RWPE1 (cell line): ENCODE measurements at regions not wholly inside any gene's neighbourhood (a gene's known extent, or its start where the extent isn't known, plus 50 kb on each side); places are given as distances from the start of the nearest gene placed in this dataset.

Experiments used
- CTCF ChIA-PET: fragments of 350-600 bp; sonication (Branson Sonifier 250); formaldehyde crosslinking; extraction: SDS; loops from one replicate; lab custom pipeline; 2021; lab: Yijun Ruan, JAX
- POLR2A ChIA-PET: fragments of 400-600 bp; formaldehyde crosslinking; extraction: SDS; loops from one replicate; lab custom pipeline; 2020; ENCODE audit warnings: antibody characterized with exemption; ENCODE audit not compliant: low non-redundant PET; lab: Yijun Ruan, JAX
- DNase-seq: peaks from one replicate; pipeline ENCODE4 v3.0.0; 2012; ENCODE audit warnings: low spot score
- H3K27ac ChIP-seq: fragments of 450-650 bp; 2 replicates; pipeline ENCODE4 v1.5.1; 2017
- CTCF ChIP-seq: fragments of 450-650 bp; conservative IDR thresholded peaks from 2 replicates; pipeline ENCODE4 v1.5.1; 2017; ENCODE audit warnings: low read depth, mild to moderate bottlenecking

DNA sequence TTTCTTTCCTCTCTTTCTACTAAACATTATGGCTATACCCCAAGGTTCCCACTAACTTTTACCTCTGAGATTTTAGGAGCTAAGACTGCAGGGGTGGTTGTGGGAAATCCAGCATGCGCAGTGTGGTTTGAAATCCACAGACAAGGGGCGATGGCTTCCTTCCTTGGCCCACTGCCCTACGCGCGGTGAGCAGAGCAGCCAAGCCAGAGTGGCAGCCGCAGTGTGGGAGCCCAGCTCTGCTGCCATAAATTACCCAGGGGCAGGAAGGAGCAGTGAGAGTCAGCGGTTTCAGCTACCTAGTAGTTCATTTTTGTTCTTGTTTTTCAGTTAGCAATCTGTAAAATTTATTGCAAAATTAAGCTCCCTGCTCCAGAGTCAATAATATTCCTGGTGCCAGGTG is 101.4 kb downstream of the BMP2 start:
- ChIA-PET CTCF (no interaction called here), POLR2A (no interaction called here)
- no peak for TF ChIP-seq CTCF
- no peak overlapping the region for H3K27ac ChIP-seq
- no peak for DNase-seq

- no peak for TF ChIP-seq CTCF
- no peak for DNase-seq
- CTCF ChIA-PET: interaction anchor here (0.8 kb wide), 1 partner anchor 438 kb away, joined by 3 read pairs; no protein-coding TSS in a partner anchor
- no peak overlapping the region for H3K27ac ChIP-seq
- POLR2A ChIA-PET: no interaction called here
Measured at GRCh38 chr20:6870559-6870958, 103.1 kb downstream of the BMP2 start.

GRCh38 chr20:6877633-6878032 is 110.1 kb downstream of the BMP2 start:
- H3K27ac ChIP-seq: no peak overlapping the region
- no peak for DNase-seq
- ChIA-PET CTCF (no interaction called here), POLR2A (no interaction called here)
- no peak for TF ChIP-seq CTCF

GRCh38 chr20:6882561-6883291 is 115.2 kb downstream of the BMP2 start:
- no peak overlapping the region for H3K27ac ChIP-seq
- CTCF ChIA-PET: interaction anchor here (0.8 kb wide), 1 partner anchor 33 kb away, joined by 3 read pairs; no protein-coding TSS in a partner anchor
- peak; percentile 82 for DNase-seq
- no peak for TF ChIP-seq CTCF
- POLR2A ChIA-PET: no interaction called here

DNA sequence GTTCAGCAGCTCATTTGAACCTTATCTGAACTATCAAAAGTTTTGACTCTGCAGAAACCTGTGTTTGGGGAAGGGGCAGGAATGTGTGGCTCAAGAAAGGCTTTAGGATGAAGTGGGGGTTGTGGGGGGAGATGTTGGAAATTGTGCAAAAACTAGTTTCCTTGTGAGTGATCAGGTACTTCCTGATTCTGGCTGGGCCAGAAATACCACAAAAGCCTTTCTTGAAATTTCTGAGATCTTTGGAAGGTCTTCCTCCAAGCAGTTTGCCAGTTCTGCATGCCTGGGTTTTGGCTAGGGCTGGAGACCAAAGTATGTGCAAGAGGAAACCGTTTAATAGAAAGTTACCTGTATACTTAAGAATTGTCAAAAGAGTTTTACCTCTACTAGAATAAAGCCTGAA is 116.6 kb downstream of the BMP2 start:
- ChIA-PET CTCF (no interaction called here), POLR2A (no interaction called here)
- DNase-seq: no peak
- TF ChIP-seq CTCF: no peak
- no peak overlapping the region for H3K27ac ChIP-seq

DNA sequence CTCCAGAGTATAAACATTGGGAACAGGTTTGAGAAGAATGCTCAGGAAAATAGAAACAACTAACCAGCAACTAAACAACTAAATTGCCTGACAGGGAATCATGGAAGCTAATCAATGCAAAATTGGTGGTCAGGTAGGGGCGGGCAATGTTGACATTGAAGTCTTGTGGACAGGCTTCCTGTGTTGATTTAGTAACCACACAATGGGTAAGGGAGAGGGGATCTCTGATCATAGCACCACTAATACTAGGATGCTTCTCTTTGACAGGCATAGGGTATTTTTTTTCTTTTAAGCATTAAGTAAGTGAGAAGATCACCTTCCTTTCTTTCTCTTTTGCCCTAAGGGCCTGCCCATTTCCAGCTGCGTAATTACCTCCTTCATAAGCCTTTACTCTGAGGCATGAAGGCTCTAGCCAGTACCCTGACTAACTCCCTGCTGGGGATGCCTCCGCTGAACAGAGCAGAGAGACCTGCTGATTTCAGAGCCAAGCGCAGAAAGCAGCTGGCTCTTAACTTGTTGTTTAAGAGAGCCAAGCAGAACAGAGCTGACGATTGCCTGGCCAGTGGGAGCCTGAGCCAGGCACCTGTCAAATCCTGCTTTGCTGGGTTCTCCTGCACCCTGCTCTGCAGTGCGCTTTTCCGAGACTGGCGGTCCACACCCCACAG is 118.7 kb downstream of the BMP2 start:
- POLR2A ChIA-PET: no interaction called here
- CTCF ChIA-PET: interaction anchor here (0.6 to 1.1 kb wide), 2 partner anchors 48 to 57 kb away, joined by 4 to 5 read pairs; no protein-coding TSS in a partner anchor

More for the DNA sequence above, 118.7 kb downstream of the BMP2 start:
- no peak for DNase-seq
- no peak for TF ChIP-seq CTCF
- no peak overlapping the region for H3K27ac ChIP-seq
